ENCODE measurements at regions not wholly inside any gene's neighbourhood (a gene's known extent, or its start where the extent isn't known, plus 50 kb on each side); places are given as distances from the start of the nearest gene placed in this dataset.

DNA sequence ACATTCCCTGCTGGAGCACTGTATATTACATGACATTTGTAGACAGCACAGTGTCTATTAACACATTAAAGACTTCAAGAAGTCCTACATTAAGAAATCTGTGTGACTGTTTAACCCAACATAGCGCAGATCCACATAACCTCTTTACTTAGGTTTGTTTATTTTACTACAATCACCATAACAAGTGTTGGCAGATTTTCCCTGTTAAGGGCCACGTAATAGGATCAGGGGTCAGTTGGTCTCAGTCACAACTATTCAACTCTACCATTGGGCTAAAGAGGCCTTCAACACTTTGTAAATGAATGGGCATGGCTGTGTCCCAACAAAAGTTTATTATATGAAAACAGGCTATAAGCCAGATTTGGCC lies 51.3 kb upstream of the ADORA2B start:
- DNase-seq (ENCODE audit: extremely low read depth, low read depth), result no peak

DNA sequence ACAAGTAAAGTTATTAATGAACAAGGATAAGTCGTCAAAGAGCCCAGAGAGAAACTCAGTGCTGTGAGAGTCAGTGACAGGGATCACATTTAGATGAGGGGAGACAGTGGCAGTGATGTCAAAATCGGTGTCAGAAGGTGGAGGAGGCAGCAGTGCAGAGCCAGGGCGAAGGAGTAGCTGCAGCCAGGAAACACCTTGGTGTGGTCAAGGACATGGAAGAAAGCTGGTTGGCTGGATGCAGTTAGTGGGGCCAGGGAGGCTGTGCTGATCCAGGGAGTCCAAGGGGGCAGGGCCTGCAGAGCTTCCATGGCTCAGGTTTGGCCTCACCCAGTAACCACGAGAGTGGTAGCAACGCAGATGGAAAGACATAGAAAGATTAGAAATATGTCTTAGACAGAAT lies 50.7 kb upstream of the ADORA2B start:
- DNase-seq (ENCODE audit: extremely low read depth, low read depth), result no peak

DNA sequence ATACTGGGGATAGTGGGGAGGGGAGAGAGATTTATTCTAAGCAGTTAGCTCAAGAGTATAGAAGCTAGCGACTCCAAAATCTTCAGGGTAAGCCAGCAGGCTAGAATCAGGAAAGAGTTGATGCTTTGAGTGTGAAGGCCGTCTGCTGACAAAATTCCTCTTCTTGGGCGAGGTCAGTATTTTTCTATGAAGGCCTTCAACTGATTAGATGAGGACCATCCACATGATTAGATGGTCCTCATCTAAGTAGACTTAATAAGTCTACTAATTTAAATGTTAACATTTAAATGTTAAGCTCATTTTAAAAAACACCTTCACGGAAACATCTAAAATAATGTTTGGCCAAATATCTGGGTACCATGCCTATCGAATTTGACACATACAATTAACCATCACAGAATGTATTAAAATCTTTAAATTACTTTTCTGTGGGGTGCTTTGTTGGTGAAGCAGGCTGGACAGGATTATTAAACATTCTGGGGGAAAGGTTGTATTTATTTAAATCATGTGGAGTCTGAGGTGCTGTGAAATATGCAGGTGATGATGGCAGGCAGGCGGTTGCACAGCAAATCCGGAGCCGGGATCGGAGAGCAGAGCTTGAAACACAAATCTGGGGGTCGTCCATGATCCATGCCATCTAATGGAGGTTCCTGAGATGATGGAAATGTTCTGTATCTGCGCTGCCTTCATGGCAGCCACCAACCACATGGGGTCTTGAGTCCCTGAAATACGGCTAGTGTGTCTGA lies 49.8 kb upstream of the ADORA2B start:
- no peak for DNase-seq (ENCODE audit: extremely low read depth, low read depth)

Measured in NCI-H460 (cell line).